ENCODE measurements at regions not wholly inside any gene's neighbourhood (a gene's known extent, or its start where the extent isn't known, plus 50 kb on each side); places are given as distances from the start of the nearest gene placed in this dataset.
"Not testable (repeated sequence)": the region's sequence is repeated elsewhere in the genome, so short reads cannot be mapped to it uniquely, and the experiment has no call there.

DNA sequence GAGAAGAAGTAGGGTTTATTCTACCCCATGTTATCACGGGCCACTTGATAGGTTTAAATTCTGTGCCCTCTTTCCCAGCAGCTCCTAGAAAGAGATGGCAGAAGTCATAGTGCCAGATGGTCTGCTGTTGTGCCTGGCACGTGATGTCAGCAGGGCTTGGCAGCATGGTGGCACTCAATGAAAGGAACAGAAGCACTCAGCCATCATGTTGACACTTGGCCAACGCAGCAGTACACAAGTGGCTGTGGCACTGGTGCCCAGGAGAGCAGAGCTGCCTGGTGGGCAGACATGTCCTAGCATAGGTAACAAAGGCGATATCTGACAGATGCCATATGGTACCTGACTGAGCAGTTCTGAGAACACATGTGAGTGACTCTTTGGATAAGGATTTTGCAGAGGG lies 796.4 kb upstream of the ACO1 start:
- TF ChIP-seq, protein P1, sequence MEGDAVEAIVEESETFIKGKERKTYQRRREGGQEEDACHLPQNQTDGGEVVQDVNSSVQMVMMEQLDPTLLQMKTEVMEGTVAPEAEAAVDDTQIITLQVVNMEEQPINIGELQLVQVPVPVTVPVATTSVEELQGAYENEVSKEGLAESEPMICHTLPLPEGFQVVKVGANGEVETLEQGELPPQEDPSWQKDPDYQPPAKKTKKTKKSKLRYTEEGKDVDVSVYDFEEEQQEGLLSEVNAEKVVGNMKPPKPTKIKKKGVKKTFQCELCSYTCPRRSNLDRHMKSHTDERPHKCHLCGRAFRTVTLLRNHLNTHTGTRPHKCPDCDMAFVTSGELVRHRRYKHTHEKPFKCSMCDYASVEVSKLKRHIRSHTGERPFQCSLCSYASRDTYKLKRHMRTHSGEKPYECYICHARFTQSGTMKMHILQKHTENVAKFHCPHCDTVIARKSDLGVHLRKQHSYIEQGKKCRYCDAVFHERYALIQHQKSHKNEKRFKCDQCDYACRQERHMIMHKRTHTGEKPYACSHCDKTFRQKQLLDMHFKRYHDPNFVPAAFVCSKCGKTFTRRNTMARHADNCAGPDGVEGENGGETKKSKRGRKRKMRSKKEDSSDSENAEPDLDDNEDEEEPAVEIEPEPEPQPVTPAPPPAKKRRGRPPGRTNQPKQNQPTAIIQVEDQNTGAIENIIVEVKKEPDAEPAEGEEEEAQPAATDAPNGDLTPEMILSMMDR (conservative IDR thresholded peaks at IDR 0.05; ENCODE audit: control insufficient read depth, insufficient read depth, low read depth, low read length) = no peak
- DNase-seq (ENCODE audit: low read depth) = no peak
- H3K4me3 ChIP-seq (ENCODE audit: control insufficient read depth, low read depth, low read length) = no peak overlapping the region

DNA sequence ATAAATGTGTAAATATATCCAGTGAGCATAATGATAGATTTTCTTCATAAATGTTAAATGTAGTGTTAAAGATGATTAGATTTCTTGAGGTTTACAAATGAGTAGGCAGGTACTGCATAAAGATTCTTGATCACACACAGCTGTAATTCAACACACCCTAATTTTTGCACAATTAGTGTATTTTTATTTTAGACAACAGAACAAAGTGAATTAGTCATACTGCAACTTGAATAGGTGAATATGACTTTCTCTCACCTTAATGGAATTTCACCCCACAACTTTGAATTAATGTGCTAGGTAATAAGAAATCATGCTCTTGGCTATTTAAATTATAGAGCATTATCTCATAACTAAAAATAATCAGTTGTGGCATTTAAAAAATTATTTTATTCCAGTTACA lies 795.7 kb upstream of the ACO1 start:
- H3K4me3 ChIP-seq (ENCODE audit: control insufficient read depth, low read depth, low read length) = no peak overlapping the region
- DNase-seq (ENCODE audit: low read depth) = no peak
- TF ChIP-seq, protein P1 (conservative IDR thresholded peaks at IDR 0.05; ENCODE audit: control insufficient read depth, insufficient read depth, low read depth, low read length) = no peak

DNA sequence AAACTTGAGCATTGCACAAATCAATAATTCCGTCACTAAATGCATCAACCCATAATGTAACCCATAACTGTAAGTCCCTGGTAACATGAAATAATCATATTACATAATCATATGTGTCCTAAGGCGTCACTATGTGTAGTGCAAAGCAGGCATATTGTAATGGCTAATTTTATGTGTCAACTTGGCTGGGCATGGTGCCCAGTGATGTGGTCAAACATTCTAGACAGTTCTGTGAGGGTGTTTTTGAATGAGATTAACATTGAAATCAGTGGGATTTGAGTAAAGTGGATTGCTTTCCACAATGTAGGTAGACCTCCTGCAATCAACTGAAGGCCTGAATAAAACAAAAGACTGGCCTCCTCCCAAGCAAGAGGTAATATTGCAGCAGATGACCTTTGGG lies 794.4 kb upstream of the ACO1 start:
- no peak for DNase-seq (ENCODE audit: low read depth)
- TF ChIP-seq, protein P1 (conservative IDR thresholded peaks at IDR 0.05; ENCODE audit: control insufficient read depth, insufficient read depth, low read depth, low read length) = no peak
- no peak overlapping the region for H3K4me3 ChIP-seq (ENCODE audit: control insufficient read depth, low read depth, low read length)

DNA sequence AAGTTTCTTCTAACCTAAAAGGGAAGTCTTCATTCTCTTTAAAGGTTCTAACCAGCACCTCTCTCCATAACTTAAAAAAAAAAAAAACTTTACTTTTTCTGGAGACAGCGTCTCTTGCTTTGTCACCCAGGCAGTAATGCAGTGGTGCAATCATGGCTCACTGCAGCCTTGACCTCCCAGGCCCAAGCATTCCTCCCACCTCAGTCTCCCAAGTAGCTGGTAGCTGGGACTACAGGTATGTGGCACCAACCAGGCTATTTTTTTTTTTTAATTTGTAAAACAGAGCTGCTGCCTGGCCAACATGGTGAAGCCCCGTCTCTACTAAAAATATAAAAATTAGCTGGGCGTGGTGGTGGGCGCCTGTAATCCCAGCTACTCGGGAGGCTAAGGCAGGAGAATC lies 787.4 kb upstream of the ACO1 start:
- DNase-seq (ENCODE audit: low read depth); H3K4me3 ChIP-seq (ENCODE audit: control insufficient read depth, low read depth, low read length): not testable (repeated sequence)

DNA sequence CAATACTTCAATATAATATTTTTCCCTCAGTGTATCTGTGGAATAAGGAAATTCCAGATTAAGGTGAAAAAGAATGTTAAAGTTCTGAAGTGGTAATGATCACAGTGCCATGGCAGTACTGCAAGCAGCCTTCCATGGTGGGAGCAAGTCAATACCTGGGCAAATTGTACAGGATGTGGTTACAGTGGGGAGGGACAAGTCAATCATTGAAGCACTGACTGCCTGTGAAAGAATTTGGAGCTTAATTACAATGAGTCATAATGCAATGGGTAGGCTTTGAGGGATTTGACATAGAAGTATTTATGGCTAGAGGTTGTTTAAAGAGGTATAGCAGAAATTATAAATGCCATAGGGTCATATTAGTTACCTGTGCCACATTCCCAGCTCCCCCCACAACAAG lies 786.5 kb upstream of the ACO1 start:
- H3K4me3 ChIP-seq (ENCODE audit: control insufficient read depth, low read depth, low read length) = no peak overlapping the region
- TF ChIP-seq, protein P1 (conservative IDR thresholded peaks at IDR 0.05; ENCODE audit: control insufficient read depth, insufficient read depth, low read depth, low read length) = no peak
- peak; percentile 2 for DNase-seq (ENCODE audit: low read depth)

DNA sequence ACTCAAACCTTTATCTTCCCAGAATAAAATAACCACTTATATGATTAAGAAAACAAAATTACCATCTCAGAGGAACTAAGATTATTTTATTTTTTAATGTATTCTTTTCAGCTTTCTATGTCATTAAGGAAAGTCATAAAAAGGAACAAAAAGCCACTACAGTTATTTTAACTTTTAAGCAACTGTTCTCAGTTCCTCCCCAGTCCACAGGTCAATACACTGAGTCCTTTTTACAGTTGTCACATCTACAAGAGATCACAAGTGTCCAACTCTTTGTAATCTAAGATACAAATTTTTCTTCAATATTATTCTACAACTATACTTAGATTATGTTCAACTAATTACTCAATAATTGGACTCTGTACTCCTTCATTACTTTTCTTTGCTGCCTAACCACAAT lies 782.8 kb upstream of the ACO1 start:
- DNase-seq (ENCODE audit: low read depth) = no peak
- TF ChIP-seq, protein P1 (conservative IDR thresholded peaks at IDR 0.05; ENCODE audit: control insufficient read depth, insufficient read depth, low read depth, low read length) = no peak
- H3K4me3 ChIP-seq (ENCODE audit: control insufficient read depth, low read depth, low read length) = no peak overlapping the region

DNA sequence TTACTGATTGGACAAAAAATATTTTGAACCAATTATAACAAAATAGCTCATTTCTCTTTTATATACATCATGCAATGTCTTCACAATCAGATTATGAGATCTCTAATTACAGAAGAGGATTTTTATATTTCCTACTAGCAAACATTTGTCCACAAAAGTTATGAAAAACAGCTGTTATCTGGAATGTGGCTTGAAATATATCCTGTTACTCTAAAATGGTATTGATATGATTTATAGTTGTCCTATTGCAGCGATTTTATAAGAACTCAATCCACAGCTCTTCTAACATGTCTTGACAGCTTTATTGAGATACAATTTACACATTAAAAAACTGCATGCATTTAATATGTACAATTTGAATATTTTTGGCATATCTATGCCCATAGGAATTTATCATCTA lies 779.9 kb upstream of the ACO1 start:
- DNase-seq (ENCODE audit: low read depth) = no peak
- TF ChIP-seq, protein P1 (conservative IDR thresholded peaks at IDR 0.05; ENCODE audit: control insufficient read depth, insufficient read depth, low read depth, low read length) = no peak
- no peak overlapping the region for H3K4me3 ChIP-seq (ENCODE audit: control insufficient read depth, low read depth, low read length)
